H1 (cell line): ENCODE measurements at regions not wholly inside any gene's neighbourhood (a gene's known extent, or its start where the extent isn't known, plus 50 kb on each side); places are given as distances from the start of the nearest gene placed in this dataset.

Experiments
- CTCF ChIA-PET: fragments of 300-600 bp; sonication (Branson Sonifier 250); formaldehyde crosslinking; loops from one replicate; lab custom pipeline; 2021; ENCODE audit not compliant: partially characterized antibody; lab: Charles Lee
- POLR2A ChIA-PET: fragments of 300-600 bp; sonication (Branson Sonifier 250); formaldehyde crosslinking; loops from one replicate; lab custom pipeline; 2021; ENCODE audit warnings: inconsistent platforms; ENCODE audit not compliant: partially characterized antibody; lab: Charles Lee
- DNase-seq, 2 experiments: peaks; one replicate each; pipeline versions ENCODE4 v3.0.0 to v3.0.0-alpha.2; 2010 to 2022; ENCODE audit warnings: low spot score in 2 of 2, low read depth in 1 of 2, mixed read lengths in 1 of 2
- FAIRE-seq: peaks from 2 replicates; lab custom pipeline; 2011; peaks lifted over from hg19 to GRCh38; lab: Jason Lieb, UNC
- H2AFZ ChIP-seq: 2 replicates; pipeline ENCODE4 v1.8.1; 2012; ENCODE audit warnings: low read length, inconsistent platforms
- H2AK5ac ChIP-seq: 2 replicates; pipeline ENCODE4 v1.6.1; 2013; ENCODE audit warnings: low read depth, low read length
- H2BK120ac ChIP-seq: replicated peaks from 2 replicates; pipeline ENCODE3; 2013; ENCODE audit warnings: low read depth, low read length, inconsistent platforms
- H2BK12ac ChIP-seq: 2 replicates; pipeline ENCODE4 v1.6.1; 2013; ENCODE audit warnings: low read depth, low read length
- H2BK15ac ChIP-seq: 2 replicates; pipeline ENCODE4 v1.6.1; 2013; ENCODE audit warnings: low read length
- H2BK20ac ChIP-seq: 2 replicates; pipeline ENCODE4 v1.6.1; 2013; ENCODE audit warnings: low read length
- H2BK5ac ChIP-seq: 2 replicates; pipeline ENCODE4 v1.6.1; 2013; ENCODE audit warnings: low read depth, low read length
- H3K14ac ChIP-seq: 2 replicates; pipeline ENCODE4 v1.6.1; 2013; ENCODE audit warnings: inconsistent platforms; ENCODE audit not compliant: insufficient read length
- H3K18ac ChIP-seq: 2 replicates; pipeline ENCODE4 v1.6.1; 2013; ENCODE audit warnings: low read length; ENCODE audit errors: extremely low read depth
- H3K23ac ChIP-seq: 2 replicates; pipeline ENCODE4 v1.6.1; 2013; ENCODE audit warnings: inconsistent platforms; ENCODE audit not compliant: insufficient read length
- H3K23me2 ChIP-seq: 2 replicates; pipeline ENCODE4 v1.6.1; 2013; ENCODE audit warnings: low read depth, low read length
- H3K27ac ChIP-seq: 2 replicates; pipeline ENCODE4 v1.6.1; 2011; ENCODE audit warnings: low read depth, low read length, inconsistent platforms
- H3K27me3 ChIP-seq, 4 experiments: replicated peaks in 1 of 4; 1 replicate in 1 of 4; 2 replicates in 3 of 4; pipeline versions ENCODE4 v1.6.1 to v1.8.1; 2011 to 2013; ENCODE audit warnings: low read length in 3 of 4, mild to moderate bottlenecking in 3 of 4, inconsistent platforms in 2 of 4, mixed read lengths in 2 of 4, moderate library complexity in 1 of 4; ENCODE audit not compliant: control insufficient read depth in 3 of 4, insufficient read depth in 3 of 4; ENCODE audit errors: extremely low read depth in 1 of 4
- H3K36me3 ChIP-seq, 4 experiments: 2 replicates each; pipeline versions ENCODE4 v1.6.1 to v1.8.1; 2011 to 2013; ENCODE audit warnings: mild to moderate bottlenecking in 4 of 4, low read length in 3 of 4, moderate library complexity in 2 of 4, control low read depth in 1 of 4, inconsistent platforms in 1 of 4; ENCODE audit not compliant: insufficient read depth in 4 of 4, control insufficient read depth in 2 of 4
- H3K4ac ChIP-seq: replicated peaks from 2 replicates; pipeline ENCODE3; 2013; ENCODE audit warnings: low read length, low read depth, mixed read lengths, inconsistent platforms; ENCODE audit not compliant: insufficient read length
- H3K4me1 ChIP-seq, 4 experiments: replicated peaks in 1 of 4; 1 replicate in 1 of 4; 2 replicates in 3 of 4; pipeline versions ENCODE4 v1.6.1 to v1.8.1; 2011 to 2013; ENCODE audit warnings: low read length in 3 of 4, inconsistent platforms in 2 of 4, mixed read lengths in 1 of 4; ENCODE audit not compliant: insufficient read depth in 4 of 4, control insufficient read depth in 3 of 4
- H3K4me2 ChIP-seq, 2 experiments: 2 replicates each; pipeline versions ENCODE4 v1.6.1 to v1.8.1; 2011 to 2013; ENCODE audit warnings: low read depth in 2 of 2, low read length in 2 of 2, control low read depth in 1 of 2, inconsistent platforms in 1 of 2, mild to moderate bottlenecking in 1 of 2; ENCODE audit not compliant: insufficient read depth in 1 of 2
- H3K4me3 ChIP-seq, 4 experiments: fragments of 200-600, 300-600 bp in 1 of 4; sonication (generic), shearing (Covaris generic), sonication (Bioruptor Twin) in 1 of 4; 2 replicates each; pipeline versions ENCODE4 v1.5.1 to v1.8.1; 2011 to 2016; ENCODE audit warnings: low read length in 4 of 4, low read depth in 3 of 4, control low read depth in 2 of 4, inconsistent platforms in 2 of 4, mild to moderate bottlenecking in 2 of 4, mixed read lengths in 1 of 4, moderate library complexity in 1 of 4; ENCODE audit not compliant: insufficient read depth in 2 of 4; ENCODE audit errors: extremely low read depth in 1 of 4
- H3K56ac ChIP-seq: replicated peaks from 2 replicates; pipeline ENCODE3; 2013; ENCODE audit warnings: low read depth, mild to moderate bottlenecking, mixed read lengths, low read length, inconsistent platforms; ENCODE audit not compliant: insufficient read length
- H3K79me1 ChIP-seq: 2 replicates; pipeline ENCODE4 v1.6.1; 2013; ENCODE audit warnings: low read depth, low read length, control low read depth
- H3K79me2 ChIP-seq, 2 experiments: 2 replicates each; pipeline versions ENCODE4 v1.6.1 to v1.8.1; 2012 to 2013; ENCODE audit warnings: low read length in 2 of 2, mild to moderate bottlenecking in 2 of 2, inconsistent platforms in 1 of 2; ENCODE audit not compliant: insufficient read depth in 2 of 2, control insufficient read depth in 1 of 2
- H3K9ac ChIP-seq, 4 experiments: replicated peaks in 1 of 4; 1 replicate in 1 of 4; 2 replicates in 3 of 4; pipeline versions ENCODE4 v1.6.1 to v1.8.1; 2011 to 2013; ENCODE audit warnings: low read depth in 3 of 4, low read length in 3 of 4, control low read depth in 2 of 4, mild to moderate bottlenecking in 2 of 4, moderate library complexity in 2 of 4, inconsistent platforms in 1 of 4; ENCODE audit errors: extremely low read depth in 1 of 4
- H3K9me3 ChIP-seq, 2 experiments: 2 replicates each; pipeline versions ENCODE4 v1.6.1 to v1.8.1; 2012 to 2013; ENCODE audit warnings: mild to moderate bottlenecking in 2 of 2, moderate library complexity in 2 of 2, control low read depth in 1 of 2, inconsistent platforms in 1 of 2, low read depth in 1 of 2, low read length in 1 of 2, mixed read lengths in 1 of 2; ENCODE audit not compliant: insufficient read depth in 2 of 2
- H4K20me1 ChIP-seq, 2 experiments: replicated peaks in 1 of 2; 2 replicates each; pipeline versions ENCODE3 to v1.8.1; 2011 to 2013; ENCODE audit warnings: inconsistent platforms in 2 of 2, low read length in 2 of 2, mild to moderate bottlenecking in 1 of 2; ENCODE audit not compliant: insufficient read depth in 2 of 2, control insufficient read depth in 1 of 2
- H4K5ac ChIP-seq: 2 replicates; pipeline ENCODE4 v1.6.1; 2013; ENCODE audit warnings: low read length, low read depth, mixed read lengths, inconsistent platforms; ENCODE audit not compliant: insufficient read length
- H4K8ac ChIP-seq: 2 replicates; pipeline ENCODE4 v1.8.0; 2013; ENCODE audit warnings: mild to moderate bottlenecking, moderate library complexity, low read length, inconsistent platforms; ENCODE audit not compliant: insufficient read depth; ENCODE audit errors: extremely low read depth
- H4K91ac ChIP-seq: replicated peaks from 2 replicates; pipeline ENCODE3; 2013; ENCODE audit warnings: low read length, mixed read lengths, inconsistent platforms; ENCODE audit not compliant: insufficient read length
- BACH1 ChIP-seq: IDR thresholded peaks from 2 replicates; pipeline ENCODE4 v1.6.1; 2012; ENCODE audit warnings: low read length, improper control_type of control experiment
- CBX5 ChIP-seq: fragments of 300-800, 300-1000 bp; sonication (generic); IDR thresholded peaks from 2 replicates; pipeline ENCODE4 v1.7.1; 2016; ENCODE audit warnings: antibody characterized with exemption, low read length, low read depth
- CHD2 ChIP-seq: IDR thresholded peaks from 2 replicates; pipeline ENCODE4 v1.6.1; 2012; ENCODE audit warnings: low read length, improper control_type of control experiment
- CTCF ChIP-seq, 3 experiments: IDR thresholded peaks; 1 replicate in 2 of 3; 2 replicates in 1 of 3; pipeline versions ENCODE4 v1.5.1 to v1.6.1; 2011; ENCODE audit warnings: low read length in 3 of 3, mild to moderate bottlenecking in 3 of 3, inconsistent platforms in 2 of 3, low read depth in 1 of 3, moderate library complexity in 1 of 3; ENCODE audit not compliant: insufficient read depth in 1 of 3; ENCODE audit errors: control extremely low read depth in 1 of 3
- GTF2F1 ChIP-seq: IDR thresholded peaks from 2 replicates; pipeline ENCODE4 v1.6.1; 2012; ENCODE audit warnings: low read depth, low read length, improper control_type of control experiment, borderline replicate concordance
- MAX ChIP-seq: IDR thresholded peaks from 2 replicates; pipeline ENCODE4 v1.6.1; 2012; ENCODE audit warnings: inconsistent platforms
- POLR2AphosphoS5 ChIP-seq: IDR thresholded peaks from 2 replicates; pipeline ENCODE4 v1.6.1; 2011; ENCODE audit warnings: low read depth, low read length
- RNF2 ChIP-seq: fragments of 200-900, 300-1000 bp; sonication (generic); IDR thresholded peaks from 2 replicates; pipeline ENCODE4 v1.7.1; 2016; ENCODE audit warnings: borderline replicate concordance, low read depth, mild to moderate bottlenecking, antibody characterized with exemption, low read length; ENCODE audit not compliant: poor library complexity, severe bottlenecking; ENCODE audit errors: missing control alignments
- TAF1 ChIP-seq: IDR thresholded peaks from 2 replicates; pipeline ENCODE4 v1.6.1; 2011; ENCODE audit warnings: mild to moderate bottlenecking, low read depth, low read length
- WGBS, 2 experiments: shearing (Covaris generic) in 1 of 2; methylation state at CpG; one replicate each; pipeline versions ENCODE4 v1.1.6 to v1.1.7; 2013 to 2015; ENCODE audit warnings: low lambda C conversion rate in 2 of 2, mixed read lengths in 2 of 2, inconsistent platforms in 1 of 2, low coverage in 1 of 2, missing lambda C conversion rate in 1 of 2; ENCODE audit not compliant: insufficient replicate concordance in 2 of 2, insufficient coverage in 1 of 2, insufficient read length in 1 of 2; ENCODE audit errors: extremely low coverage in 1 of 2, missing lambda C conversion rate in 1 of 2; 5-methylcytosine and 5-hydroxymethylcytosine counted together

- Histone ChIP-seq H3K36me3 (no peaks in the 10 kb centered on the region), H3K4me2 (no peak overlapping the region), H3K27ac (no peak overlapping the region), H4K91ac (no peak overlapping the region), H3K56ac (no peak overlapping the region), H2BK20ac (no peak overlapping the region), H2BK120ac (no peak overlapping the region), H3K4me3 (no peak overlapping the region), H4K8ac (no peak overlapping the region), H3K14ac (no peak overlapping the region), H2AFZ (no peak overlapping the region), H2BK5ac (no peak overlapping the region), H3K9ac (no peak overlapping the region), H2BK15ac (no peak overlapping the region), H3K18ac (no peak overlapping the region), H3K4me1 (no peaks in the 10 kb centered on the region), H2AK5ac (no peak overlapping the region), H2BK12ac (no peak overlapping the region), H3K79me1 (no peaks in the 10 kb centered on the region), H3K23ac (no peak overlapping the region), H4K5ac (no peak overlapping the region), H3K23me2 (no peaks in the 10 kb centered on the region), H4K20me1 (no peaks in the 10 kb centered on the region), H3K79me2 (no peaks in the 10 kb centered on the region), H3K27me3 (no peaks in the 10 kb centered on the region), H3K4ac (no peak overlapping the region), H3K9me3 (peaks cover 7 to 10% of the 10 kb centered on the region in 2 experiments)
- FAIRE-seq (no peak), DNase-seq (no peak)
- 94% methylated on average over 4 of the region's 4 CpGs; no CpG with 5 or more reads in 1 of the 2 experiments for WGBS, 2 experiments
- ChIA-PET CTCF (interaction anchor here (0.9 to 1.1 kb wide), 2 partner anchors 18 to 74 kb away, joined by 3 read pairs; no protein-coding TSS in a partner anchor), POLR2A (no interaction called here)
- TF ChIP-seq MAX (no peak), GTF2F1 (no peak), CHD2 (no peak), RNF2 (no peak), BACH1 (no peak), POLR2AphosphoS5 (no peak), CBX5 (no peak), TAF1 (no peak), CTCF (IDR thresholded peaks at IDR 0.05; ENCODE audit: control extremely low read depth in 1 of 3, insufficient read depth in 1 of 3, low read depth in 1 of 3, low read length in 3 of 3) (no peak)
Measured at GRCh38 chr18:42187611-42188380, 232.8 kb downstream of the PIK3C3 start.
